Naive thymus-derived CD4-positive, alpha-beta T cell (primary cell): ENCODE measurements at regions not wholly inside any gene's neighbourhood (a gene's known extent, or its start where the extent isn't known, plus 50 kb on each side); places are given as distances from the start of the nearest gene placed in this dataset.

ENCODE experiments used
- ATAC-seq: fragments of 150-1000 bp; cut with Tn5 transposase; 2 replicates; pipeline ENCODE4 v1.10.0; 2021; ENCODE audit warnings: mild to moderate bottlenecking, moderate library complexity
- CTCF ChIA-PET: fragments of 350-600 bp; sonication (Branson Sonifier 250); formaldehyde crosslinking; loops from one replicate; lab custom pipeline; 2021; ENCODE audit warnings: antibody characterized with exemption; lab: Charles Lee
- POLR2A ChIA-PET: fragments of 350-600 bp; sonication (Branson Sonifier 250); formaldehyde crosslinking; loops from one replicate; lab custom pipeline; 2021; ENCODE audit warnings: antibody characterized with exemption, inconsistent platforms; lab: Charles Lee
- DNase-seq, 9 donors: peaks; one replicate each; pipeline versions ENCODE4 v3.0.0 to v3.0.0-alpha.2; 2020 to 2022; ENCODE audit warnings: mixed read lengths in 1 of 9
- H3K27ac ChIP-seq: one replicate; pipeline ENCODE4 v1.7.0; 2013; ENCODE audit warnings: mild to moderate bottlenecking, low read depth, low read length, moderate library complexity
- H3K27me3 ChIP-seq, 2 donors: one replicate each; pipeline ENCODE4 v1.7.0; 2013; ENCODE audit warnings: low read length in 2 of 2, mild to moderate bottlenecking in 2 of 2, moderate library complexity in 2 of 2; ENCODE audit not compliant: control insufficient read depth in 2 of 2, insufficient read depth in 2 of 2
- H3K36me3 ChIP-seq, 3 experiments: 1 replicate in 2 of 3; 2 replicates in 1 of 3; pipeline ENCODE4 v1.7.0; 2013; ENCODE audit warnings: low read length in 3 of 3, mild to moderate bottlenecking in 3 of 3, moderate library complexity in 1 of 3; ENCODE audit not compliant: insufficient read depth in 3 of 3, control insufficient read depth in 2 of 3
- H3K4me1 ChIP-seq, 2 donors: one replicate each; pipeline ENCODE4 v1.7.0; 2013; ENCODE audit warnings: low read length in 2 of 2, mild to moderate bottlenecking in 2 of 2, moderate library complexity in 1 of 2; ENCODE audit not compliant: control insufficient read depth in 2 of 2, insufficient read depth in 2 of 2
- H3K4me3 ChIP-seq: 2 replicates; pipeline ENCODE4 v1.7.0; 2013; ENCODE audit warnings: mild to moderate bottlenecking, low read length
- H3K9me3 ChIP-seq, 3 experiments: 1 replicate in 2 of 3; 2 replicates in 1 of 3; pipeline ENCODE4 v1.7.0; 2013; ENCODE audit warnings: low read length in 3 of 3; ENCODE audit not compliant: control insufficient read depth in 2 of 3
- H3K27ac Mint-ChIP-seq, 9 donors: one replicate each; pipeline ENCODE4 v1.8.0; 2020 to 2022; ENCODE audit warnings: mixed read lengths in 9 of 9, mild to moderate bottlenecking in 8 of 9, moderate library complexity in 5 of 9, inconsistent platforms in 2 of 9
- H3K27me3 Mint-ChIP-seq, 5 donors: one replicate each; pipeline ENCODE4 v1.8.0; 2021 to 2022; ENCODE audit warnings: mixed read lengths in 5 of 5, mild to moderate bottlenecking in 1 of 5
- H3K36me3 Mint-ChIP-seq, 5 donors: one replicate each; pipeline ENCODE4 v1.8.0; 2020 to 2022; ENCODE audit warnings: mixed read lengths in 5 of 5, mild to moderate bottlenecking in 3 of 5, inconsistent platforms in 1 of 5
- H3K4me1 Mint-ChIP-seq, 7 donors: one replicate each; pipeline ENCODE4 v1.8.0; 2020 to 2022; ENCODE audit warnings: mixed read lengths in 7 of 7, mild to moderate bottlenecking in 3 of 7, inconsistent platforms in 1 of 7
- H3K4me3 Mint-ChIP-seq, 10 donors: one replicate each; pipeline ENCODE4 v1.8.0; 2020 to 2022; ENCODE audit warnings: mild to moderate bottlenecking in 10 of 10, mixed read lengths in 10 of 10, moderate library complexity in 6 of 10, inconsistent platforms in 2 of 10
- H3K9me3 Mint-ChIP-seq, 11 donors: one replicate each; pipeline ENCODE4 v1.8.0; 2020 to 2022; ENCODE audit warnings: mixed read lengths in 11 of 11, mild to moderate bottlenecking in 4 of 11, inconsistent platforms in 1 of 11, moderate library complexity in 1 of 11
- intact Hi-C, 2 donors: fragments of 100-400 bp; cut with micrococcal nuclease; formaldehyde crosslinking; loops; one replicate each; pipeline ENCODE4 v1.15.1; 2023

DNA sequence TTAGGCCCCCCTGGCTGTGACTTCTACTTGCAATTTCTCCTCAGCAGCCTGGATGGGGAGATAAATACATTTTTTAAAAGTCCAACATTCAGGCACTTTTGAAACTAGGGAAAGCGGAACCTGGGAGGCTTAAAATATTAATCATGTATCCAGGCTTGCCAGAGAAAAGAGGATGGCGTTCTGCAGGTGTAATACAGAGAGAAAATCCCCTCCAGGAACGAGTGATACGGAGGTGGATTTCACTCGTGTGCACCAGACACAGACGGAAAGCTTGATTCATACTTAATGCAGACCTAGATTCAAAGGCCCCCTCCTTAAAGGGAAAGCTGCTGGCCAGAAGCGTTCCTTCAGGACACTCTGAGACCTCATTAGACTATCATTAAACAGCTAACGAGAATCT lies 354.0 kb upstream of the BOD1L1 start:
- Mint-ChIP-seq H3K4me1 (peaks cover 0 to 10% (median 6%) of the 10 kb centered on the region in 7 donors), H3K27ac (no peak overlapping the region), H3K4me3 (no peak overlapping the region), H3K36me3 (no peaks in the 10 kb centered on the region), H3K9me3 (peaks cover 0 to 3% (median 0%) of the 10 kb centered on the region in 11 donors), H3K27me3 (peaks cover 0 to 15% (median 3%) of the 10 kb centered on the region in 5 donors)
- ChIA-PET POLR2A (no interaction called here), CTCF (no interaction called here)
- intact Hi-C loops, result no loop called here
- Histone ChIP-seq H3K27me3 (no peaks in the 10 kb centered on the region), H3K4me3 (no peak overlapping the region), H3K36me3 (no peaks in the 10 kb centered on the region), H3K27ac (no peak overlapping the region), H3K9me3 (no peaks in the 10 kb centered on the region), H3K4me1 (no peaks in the 10 kb centered on the region)
- no peak for DNase-seq
- no peak for ATAC-seq

DNA sequence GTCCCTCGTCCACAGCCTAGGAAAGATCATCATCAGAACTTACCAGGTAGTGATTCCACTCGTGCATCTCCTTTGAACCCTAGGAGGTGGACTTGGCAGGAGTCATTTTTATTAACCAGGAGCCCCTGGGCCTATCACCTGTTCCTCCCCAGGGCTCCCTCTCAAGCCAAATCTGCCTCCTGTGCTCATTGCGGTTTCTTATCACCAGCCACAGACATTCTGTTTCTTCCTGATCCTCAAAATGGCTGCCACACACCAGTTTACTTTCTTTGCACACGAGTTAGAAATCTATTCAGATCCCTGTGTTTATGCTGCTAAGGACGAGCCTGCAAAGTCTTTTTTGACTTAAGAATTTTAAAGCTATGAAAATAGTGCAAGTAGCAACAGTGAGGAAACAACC lies 354.5 kb upstream of the BOD1L1 start:
- Histone ChIP-seq H3K4me1 (no peaks in the 10 kb centered on the region), H3K4me3 (no peak overlapping the region), H3K27ac (no peak overlapping the region), H3K27me3 (no peaks in the 10 kb centered on the region), H3K9me3 (no peaks in the 10 kb centered on the region), H3K36me3 (no peaks in the 10 kb centered on the region)
- intact Hi-C loops, result no loop called here
- CTCF ChIA-PET, result no interaction called here
- Mint-ChIP-seq H3K27me3 (peaks cover 0 to 15% (median 3%) of the 10 kb centered on the region in 5 donors), H3K4me1 (peaks cover 0 to 10% (median 6%) of the 10 kb centered on the region in 7 donors), H3K36me3 (no peaks in the 10 kb centered on the region), H3K4me3 (peak overlapping the region in 2 of 10 donors; percentile 11 to 42), H3K9me3 (peaks cover 0 to 5% (median 0%) of the 10 kb centered on the region in 11 donors), H3K27ac (no peak overlapping the region)
- DNase-seq, result no peak
- ATAC-seq, result no peak
- POLR2A ChIA-PET, result interaction anchor here (0.5 kb wide), 1 partner anchor 22 kb away, joined by 3 read pairs; no protein-coding TSS in a partner anchor

DNA sequence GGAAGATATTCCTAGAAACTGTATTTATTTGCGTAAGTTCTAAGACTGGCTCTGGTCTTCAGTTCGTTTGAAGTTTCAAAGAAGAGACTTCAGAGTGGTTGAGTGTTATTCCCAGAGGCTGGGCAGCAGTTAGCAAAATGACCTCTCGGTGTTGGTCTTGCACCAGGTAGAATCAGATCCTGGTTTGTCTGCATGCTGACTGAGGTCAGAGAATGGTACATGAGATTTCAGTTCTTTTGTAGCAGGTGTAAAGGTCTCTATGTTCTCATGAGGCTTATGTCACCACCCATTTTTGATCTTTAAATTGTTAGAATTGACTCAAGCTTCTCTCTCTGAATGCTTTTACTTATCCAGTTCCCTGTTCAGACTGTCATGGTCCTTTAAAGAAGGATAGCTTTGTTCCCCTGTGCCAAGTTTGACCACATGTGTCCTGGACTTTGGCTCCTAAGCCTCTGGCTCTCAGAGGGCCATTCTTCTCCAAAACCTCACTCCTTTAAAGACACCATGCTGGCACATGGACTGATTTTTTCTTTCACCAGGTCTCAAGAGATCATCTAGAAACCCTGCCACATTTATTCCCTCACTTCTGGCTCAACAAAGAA lies 355.8 kb upstream of the BOD1L1 start:
- no peaks in the 10 kb centered on the region for H3K36me3 ChIP-seq
- Mint-ChIP-seq H3K4me1 (peaks cover 0 to 10% (median 6%) of the 10 kb centered on the region in 7 donors), H3K9me3 (peaks cover 0 to 5% (median 0%) of the 10 kb centered on the region in 11 donors), H3K36me3 (no peaks in the 10 kb centered on the region), H3K27ac (no peak overlapping the region), H3K27me3 (peaks cover 0 to 18% (median 3%) of the 10 kb centered on the region in 5 donors), H3K4me3 (no peak overlapping the region)
- DNase-seq (no peak), ATAC-seq (no peak)
- no peaks in the 10 kb centered on the region for H3K9me3 ChIP-seq
- no peaks in the 10 kb centered on the region for H3K4me1 ChIP-seq
- no peak overlapping the region for H3K27ac ChIP-seq
- ChIA-PET CTCF (no interaction called here), POLR2A (no interaction called here)
- H3K4me3 ChIP-seq, result no peak overlapping the region
- intact Hi-C loops, result no loop called here
- H3K27me3 ChIP-seq, result no peaks in the 10 kb centered on the region

DNA sequence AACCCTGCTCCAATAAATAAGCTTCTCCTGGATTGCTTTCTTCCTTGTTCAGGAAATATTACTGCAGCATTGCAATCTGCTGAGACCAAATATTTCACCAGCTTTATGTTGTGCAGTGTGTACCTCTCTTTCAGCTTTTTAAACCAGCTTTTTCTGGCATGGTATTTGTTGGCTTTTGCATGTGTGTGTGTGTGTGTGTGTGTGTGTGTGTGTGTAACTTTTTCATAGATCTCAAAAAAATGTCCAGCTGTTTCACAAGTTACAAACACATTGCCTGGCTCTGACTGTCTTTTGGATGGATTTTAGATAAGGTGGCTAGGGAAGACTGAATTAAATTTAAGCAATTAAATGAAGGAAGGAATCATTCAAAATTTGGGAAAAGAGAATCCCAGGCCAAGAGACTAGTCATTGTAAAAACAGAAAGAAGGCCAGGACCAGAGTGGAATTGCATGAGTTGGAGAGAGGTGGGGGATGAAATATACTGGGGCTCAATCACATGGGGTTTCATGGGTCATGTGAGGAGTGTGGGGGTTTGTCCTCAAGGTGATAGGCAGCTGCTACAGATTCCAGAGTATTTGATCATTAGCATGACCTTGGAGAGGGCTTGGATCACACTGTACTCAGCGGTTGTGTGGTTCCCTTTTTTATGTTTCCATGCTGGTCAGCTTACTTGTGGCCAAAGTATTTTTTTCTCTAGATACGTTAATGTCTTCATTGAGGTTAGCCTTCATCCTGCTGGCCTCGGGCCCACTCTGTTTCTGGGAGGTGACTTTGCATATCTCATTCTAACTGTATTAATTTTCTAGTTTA lies 357.7 kb upstream of the BOD1L1 start:
- POLR2A ChIA-PET, result no interaction called here
- peak; percentile 32 for ATAC-seq
- no peak overlapping the region for H3K4me3 Mint-ChIP-seq
- intact Hi-C loops, result no loop called here
- Histone ChIP-seq H3K27me3 (no peaks in the 10 kb centered on the region), H3K4me1 (no peaks in the 10 kb centered on the region), H3K36me3 (no peaks in the 10 kb centered on the region), H3K9me3 (no peaks in the 10 kb centered on the region), H3K4me3 (no peak overlapping the region), H3K27ac (no peak overlapping the region)
- peaks cover 0 to 15% (median 3%) of the 10 kb centered on the region in 5 donors for H3K27me3 Mint-ChIP-seq
- H3K36me3 Mint-ChIP-seq, result no peaks in the 10 kb centered on the region
- CTCF ChIA-PET, result no interaction called here
- peaks cover 0 to 5% (median 0%) of the 10 kb centered on the region in 11 donors for H3K9me3 Mint-ChIP-seq
- H3K27ac Mint-ChIP-seq, result no peak overlapping the region
- peaks cover 0 to 10% (median 6%) of the 10 kb centered on the region in 7 donors for H3K4me1 Mint-ChIP-seq
- DNase-seq, result no peak

DNA sequence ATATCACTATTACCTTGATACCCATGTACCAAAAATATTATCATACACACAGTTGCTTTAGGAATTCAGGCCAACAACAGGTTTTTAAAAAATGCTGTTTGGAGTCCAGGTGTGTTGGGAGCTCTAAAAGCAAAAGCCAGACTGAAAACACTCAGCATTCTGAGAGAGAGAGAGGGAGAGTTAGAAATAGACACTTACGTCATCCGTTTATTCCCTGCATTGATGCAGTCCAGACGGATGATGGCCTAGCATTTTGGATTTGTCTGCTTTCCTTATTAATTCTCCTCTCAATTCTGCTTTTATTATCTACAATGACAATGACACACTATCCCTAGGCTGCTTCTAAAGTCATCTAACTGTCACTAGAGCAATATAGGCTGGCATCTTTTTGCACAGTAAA lies 358.3 kb upstream of the BOD1L1 start:
- H3K27me3 ChIP-seq, result no peaks in the 10 kb centered on the region
- no peaks in the 10 kb centered on the region for H3K36me3 Mint-ChIP-seq
- POLR2A ChIA-PET, result no interaction called here
- no peak overlapping the region for H3K4me3 Mint-ChIP-seq
- peaks cover 0 to 10% (median 6%) of the 10 kb centered on the region in 7 donors for H3K4me1 Mint-ChIP-seq
- H3K9me3 Mint-ChIP-seq, result peaks cover 0 to 5% (median 0%) of the 10 kb centered on the region in 11 donors
- H3K9me3 ChIP-seq, result no peaks in the 10 kb centered on the region
- H3K27ac ChIP-seq, result no peak overlapping the region
- CTCF ChIA-PET, result no interaction called here
- no peaks in the 10 kb centered on the region for H3K4me1 ChIP-seq
- H3K36me3 ChIP-seq, result no peaks in the 10 kb centered on the region
- peaks cover 0 to 15% (median 3%) of the 10 kb centered on the region in 5 donors for H3K27me3 Mint-ChIP-seq
- no peak for ATAC-seq
- no peak for DNase-seq
- no peak overlapping the region for H3K27ac Mint-ChIP-seq
- H3K4me3 ChIP-seq, result no peak overlapping the region
- intact Hi-C loops, result no loop called here

DNA sequence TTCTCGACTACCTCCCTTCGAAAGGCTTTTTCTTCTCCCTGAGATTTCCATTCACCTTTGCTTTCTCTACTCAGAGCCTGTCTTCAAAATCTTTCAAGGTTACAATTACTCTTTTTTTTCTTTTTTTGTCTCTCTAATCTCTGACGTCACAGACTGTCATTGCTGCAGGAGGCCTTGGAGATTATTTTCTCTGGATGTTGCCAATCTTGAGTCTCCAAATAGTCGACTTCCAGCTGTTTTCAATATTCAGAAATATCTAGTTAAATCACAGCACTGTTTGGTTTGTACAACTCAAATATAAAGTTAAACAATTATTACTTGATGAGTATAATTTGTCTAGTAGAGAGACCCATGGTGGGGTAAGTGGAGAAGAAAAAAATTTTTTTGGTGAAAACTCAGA lies 359.0 kb upstream of the BOD1L1 start:
- no peak overlapping the region for H3K27ac Mint-ChIP-seq
- peaks cover 0 to 5% (median 0%) of the 10 kb centered on the region in 11 donors for H3K9me3 Mint-ChIP-seq
- no peaks in the 10 kb centered on the region for H3K9me3 ChIP-seq
- CTCF ChIA-PET, result interaction anchor here (0.7 kb wide), 1 partner anchor 333 kb away, joined by 3 read pairs; no protein-coding TSS in a partner anchor
- H3K27me3 Mint-ChIP-seq, result peaks cover 0 to 13% (median 3%) of the 10 kb centered on the region in 5 donors
- DNase-seq, result no peak
- no peaks in the 10 kb centered on the region for H3K36me3 Mint-ChIP-seq
- H3K27ac ChIP-seq, result no peak overlapping the region
- H3K27me3 ChIP-seq, result no peaks in the 10 kb centered on the region
- H3K36me3 ChIP-seq, result no peaks in the 10 kb centered on the region
- H3K4me1 Mint-ChIP-seq, result peaks cover 0 to 10% (median 6%) of the 10 kb centered on the region in 7 donors
- no peak overlapping the region for H3K4me3 Mint-ChIP-seq
- ATAC-seq, result no peak
- H3K4me1 ChIP-seq, result no peaks in the 10 kb centered on the region
- POLR2A ChIA-PET, result no interaction called here
- intact Hi-C loops, result no loop called here
- no peak overlapping the region for H3K4me3 ChIP-seq
